SK-N-SH (cell line): ENCODE measurements at regions not wholly inside any gene's neighbourhood (a gene's known extent, or its start where the extent isn't known, plus 50 kb on each side); places are given as distances from the start of the nearest gene placed in this dataset.

Experiments
- CTCF ChIA-PET: fragments of 300-600, 350-600 bp; formaldehyde crosslinking; extraction: SDS; loops from one replicate; lab custom pipeline; 2021; lab: Yijun Ruan, JAX
- POLR2A ChIA-PET: fragments of 350-600 bp; sonication (Branson Sonifier 250); formaldehyde crosslinking; extraction: SDS; loops from one replicate; lab custom pipeline; 2020; ENCODE audit warnings: antibody characterized with exemption, inconsistent platforms; lab: Yijun Ruan, JAX
- DNase-seq: peaks from one replicate; pipeline ENCODE4 v3.0.0; 2012
- H2AFZ ChIP-seq: fragments of 200-600 bp; sonication (generic); 2 replicates; pipeline ENCODE4 v1.8.1; 2016; ENCODE audit warnings: antibody characterized with exemption, mild to moderate bottlenecking, low read depth
- H3F3A ChIP-seq: fragments of 200-600 bp; sonication (generic); replicated peaks from 2 replicates; pipeline ENCODE3; 2016; ENCODE audit warnings: antibody characterized with exemption, mild to moderate bottlenecking; ENCODE audit not compliant: insufficient read depth
- H3K27ac ChIP-seq, 2 experiments: fragments of 200-500 bp in 1 of 2; fragments of 200-600 bp in 1 of 2; sonication (Bioruptor generic) in 1 of 2; sonication (generic), shearing (Covaris generic) in 1 of 2; 2 replicates each; pipeline versions ENCODE4 v1.5.1 to v1.6.1; 2014 to 2016; ENCODE audit warnings: low read depth in 2 of 2, inconsistent platforms in 1 of 2, low read length in 1 of 2, mild to moderate bottlenecking in 1 of 2, mixed read lengths in 1 of 2
- H3K27me3 ChIP-seq: fragments of 200-600 bp; sonication (generic), shearing (Covaris generic); 2 replicates; pipeline ENCODE4 v1.6.1; 2016; ENCODE audit warnings: mixed run types; ENCODE audit not compliant: insufficient read depth
- H3K36me3 ChIP-seq, 2 experiments: fragments of 200-500 bp in 1 of 2; fragments of 200-600 bp in 1 of 2; sonication (Bioruptor generic) in 1 of 2; sonication (generic) in 1 of 2; replicated peaks in 1 of 2; 2 replicates each; pipeline versions ENCODE3 to v1.5.1; 2014 to 2016; ENCODE audit warnings: low read length in 1 of 2, mild to moderate bottlenecking in 1 of 2; ENCODE audit not compliant: insufficient read depth in 2 of 2, control insufficient read depth in 1 of 2
- H3K4me1 ChIP-seq, 2 experiments: fragments of 200-500 bp in 1 of 2; fragments of 200-600 bp in 1 of 2; sonication (Bioruptor generic) in 1 of 2; sonication (generic), shearing (Covaris generic) in 1 of 2; 2 replicates each; pipeline versions ENCODE4 v1.5.1 to v1.6.1; 2014 to 2016; ENCODE audit warnings: low read depth in 1 of 2, low read length in 1 of 2, mixed run types in 1 of 2; ENCODE audit not compliant: insufficient read depth in 2 of 2, control insufficient read depth in 1 of 2
- H3K4me2 ChIP-seq: fragments of 200-600 bp; sonication (generic), shearing (Covaris generic); 2 replicates; pipeline ENCODE4 v1.6.1; 2017; ENCODE audit warnings: mixed run types
- H3K4me3 ChIP-seq, 2 experiments: fragments of 200-500 bp in 1 of 2; fragments of 200-600 bp in 1 of 2; sonication (Bioruptor generic) in 1 of 2; sonication (generic), shearing (Covaris generic) in 1 of 2; 2 replicates each; pipeline versions ENCODE4 v1.5.1 to v1.8.1; 2014 to 2016; ENCODE audit warnings: low read depth in 2 of 2, inconsistent platforms in 1 of 2, low read length in 1 of 2, mild to moderate bottlenecking in 1 of 2, mixed read lengths in 1 of 2, moderate library complexity in 1 of 2
- H3K79me2 ChIP-seq: fragments of 200-600 bp; sonication (generic); 2 replicates; pipeline ENCODE4 v1.8.1; 2017; ENCODE audit warnings: mild to moderate bottlenecking; ENCODE audit not compliant: insufficient read depth
- H3K9ac ChIP-seq: fragments of 200-600 bp; sonication (generic); 2 replicates; pipeline ENCODE4 v1.6.1; 2017; ENCODE audit warnings: mixed run types
- H3K9me2 ChIP-seq: fragments of 200-600 bp; sonication (generic); 2 replicates; pipeline ENCODE4 v1.6.1; 2017; ENCODE audit warnings: mixed run types
- H3K9me3 ChIP-seq: fragments of 200-600 bp; sonication (generic); 2 replicates; pipeline ENCODE4 v1.6.1; 2017; ENCODE audit warnings: mixed run types, mild to moderate bottlenecking, moderate library complexity
- H4K20me1 ChIP-seq: fragments of 200-600 bp; sonication (generic); 2 replicates; pipeline ENCODE4 v1.6.1; 2017; ENCODE audit warnings: mild to moderate bottlenecking, mixed run types; ENCODE audit not compliant: insufficient read depth
- CHD2 ChIP-seq: fragments of 150-350 bp; IDR thresholded peaks from 2 replicates; pipeline ENCODE4 v1.6.1; 2018; ENCODE audit warnings: low read length; ENCODE audit not compliant: partially characterized antibody
- CTCF ChIP-seq: fragments of 200-600 bp; sonication (generic); IDR thresholded peaks from 2 replicates; pipeline ENCODE4 v1.6.1; 2017; ENCODE audit warnings: antibody characterized with exemption, mild to moderate bottlenecking, moderate library complexity
- ELF1 ChIP-seq: IDR thresholded peaks from 2 replicates; pipeline ENCODE4 v1.4.0; 2012
- GATA2 ChIP-seq: sonication (generic); formaldehyde crosslinking; IDR thresholded peaks from 2 replicates; pipeline ENCODE4 v1.5.0; 2020; ENCODE audit warnings: mild to moderate bottlenecking, missing genetic modification reagents
- MAX ChIP-seq: IDR thresholded peaks from 2 replicates; pipeline ENCODE4 v1.4.0; 2012; ENCODE audit warnings: low read depth
- MEF2A ChIP-seq: IDR thresholded peaks from 2 replicates; pipeline ENCODE4 v1.4.0; 2012; ENCODE audit warnings: low read depth, borderline replicate concordance
- NFIC ChIP-seq: IDR thresholded peaks from 2 replicates; pipeline ENCODE4 v1.4.0; 2012; ENCODE audit warnings: borderline replicate concordance
- NRF1 ChIP-seq: IDR thresholded peaks from 2 replicates; pipeline ENCODE4 v1.6.1; 2012; ENCODE audit warnings: low read depth, mild to moderate bottlenecking, low read length
- PBX3 ChIP-seq: IDR thresholded peaks from 2 replicates; pipeline ENCODE4; 2012
- POLR2AphosphoS5 ChIP-seq: IDR thresholded peaks from 2 replicates; pipeline ENCODE4 v1.6.1; 2012; ENCODE audit warnings: low read depth, low read length
- RFX5 ChIP-seq: IDR thresholded peaks from 2 replicates; pipeline ENCODE4 v1.6.1; 2012; ENCODE audit warnings: mild to moderate bottlenecking, improper control_type of control experiment, low read length
- RXRA ChIP-seq: IDR thresholded peaks from 2 replicates; pipeline ENCODE4 v1.4.0; 2012; ENCODE audit warnings: low read depth, mild to moderate bottlenecking, borderline replicate concordance
- SMC3 ChIP-seq: IDR thresholded peaks from 2 replicates; pipeline ENCODE4 v1.6.1; 2012; ENCODE audit warnings: low read depth, low read length, improper control_type of control experiment
- TAF1 ChIP-seq: IDR thresholded peaks from 2 replicates; pipeline ENCODE4 v1.6.1; 2012; ENCODE audit warnings: low read depth, mild to moderate bottlenecking, low read length, moderate library complexity, borderline replicate concordance
- TCF12 ChIP-seq: IDR thresholded peaks from 2 replicates; pipeline ENCODE4 v1.4.0; 2012
- TEAD4 ChIP-seq: IDR thresholded peaks from 2 replicates; pipeline ENCODE4 v1.4.0; 2012; ENCODE audit warnings: mild to moderate bottlenecking, borderline replicate concordance; ENCODE audit not compliant: insufficient read depth
- USF2 ChIP-seq: fragments of 150-350 bp; IDR thresholded peaks from 2 replicates; pipeline ENCODE4 v1.6.1; 2017; ENCODE audit warnings: antibody characterized with exemption, low read length, low read depth, borderline replicate concordance
- WGBS: methylation state at CpG from one replicate; pipeline ENCODE4 v1.1.6; 2017; ENCODE audit warnings: low lambda C conversion rate; 5-methylcytosine and 5-hydroxymethylcytosine counted together

- TF ChIP-seq MEF2A, result no peak
- TF ChIP-seq NFIC, result no peak
- TF ChIP-seq MAX, result peak; percentile 58; the same call in 1 of the 2 replicates
- TF ChIP-seq TEAD4, result no peak
- no peak for TF ChIP-seq ELF1
- no peak for TF ChIP-seq GATA2 (CRISPR knock-in tag)
- TF ChIP-seq, all 33 proteins: peak for 6
These were observed 191.9 kb upstream of the TCF4 start (continued) for GRCh38 chr18:55779691-55780585.

- TF ChIP-seq NFIC (no peak), POLR2AphosphoS5 (no peak), TCF12 (no peak), CHD2 (peak; percentile 25)
- POLR2A ChIA-PET, result interaction anchor here (0.9 to 2.4 kb wide), 4 partner anchors 189 to 544 kb away, joined by 3 to 15 read pairs (median 8); no protein-coding TSS in a partner anchor
- 14% methylated on average over 17 of the region's 17 CpGs for WGBS
- Histone ChIP-seq H3K9me2 (no peaks in the 10 kb centered on the region), H3K27me3 (no peaks in the 10 kb centered on the region), H3K4me2 (peak overlapping the region; percentile 86), H2AFZ (peak overlapping the region; percentile 85), H3K79me2 (no peaks in the 10 kb centered on the region), H3K36me3 (no peaks in the 10 kb centered on the region), H3K27ac (peak overlapping the region; percentile 21 to 87; a peak in 3 of 4 replicates), H3K9me3 (no peaks in the 10 kb centered on the region), H3F3A (no peaks in the 10 kb centered on the region), H3K9ac (peak overlapping the region; percentile 39), H3K4me1 (peaks cover 0 to 10% of the 10 kb centered on the region in 2 experiments; a peak in 3 of 4 replicates), H3K4me3 (peak overlapping the region; percentile 73 to 77), H4K20me1 (no peaks in the 10 kb centered on the region)
- CTCF ChIA-PET, result interaction anchor here (0.6 to 2.8 kb wide), 19 partner anchors 12 to 797 kb away, joined by 3 to 27 read pairs (median 4); no protein-coding TSS in a partner anchor
- peak; percentile 64 for DNase-seq
These were observed 191.0 kb upstream of the TCF4 start for GRCh38 chr18:55778788-55779690.

- H3K9me2 ChIP-seq, result no peaks in the 10 kb centered on the region
- no peak overlapping the region for H3K27ac ChIP-seq
- no peaks in the 10 kb centered on the region for H3K79me2 ChIP-seq
- no peak overlapping the region for H3K9ac ChIP-seq
- H3K27me3 ChIP-seq, result no peaks in the 10 kb centered on the region
- H3K4me2 ChIP-seq, result no peak overlapping the region
- ChIA-PET CTCF (interaction anchor here (0.9 to 2.8 kb wide), 6 partner anchors 11 to 798 kb away, joined by 3 to 9 read pairs (median 4); no protein-coding TSS in a partner anchor), POLR2A (no interaction called here)
- no peaks in the 10 kb centered on the region for H3K36me3 ChIP-seq
- H2AFZ ChIP-seq, result 0 out of 2 replicates have a peak overlapping the region, but pooled peaks have one; percentile 7
- no peaks in the 10 kb centered on the region for H4K20me1 ChIP-seq
- H3F3A ChIP-seq, result no peaks in the 10 kb centered on the region
- 82% methylated on average over 5 of the region's 5 CpGs for WGBS
- no peak overlapping the region for H3K4me3 ChIP-seq
- no peaks in the 10 kb centered on the region for H3K9me3 ChIP-seq
- H3K4me1 ChIP-seq, result peaks cover 0 to 10% of the 10 kb centered on the region in 2 experiments; a peak in 3 of 4 replicates
- no peak for DNase-seq
- no peak for TF ChIP-seq NFIC
- TF ChIP-seq RXRA, result no peak
- TF ChIP-seq NRF1, result no peak
- TF ChIP-seq POLR2AphosphoS5, result no peak
- TF ChIP-seq USF2, result no peak
- TF ChIP-seq GATA2 (CRISPR knock-in tag), result no peak
- no peak for TF ChIP-seq PBX3
- no peak for TF ChIP-seq RFX5
- TF ChIP-seq CTCF, result no peak
- no peak for TF ChIP-seq TAF1
- no peak for TF ChIP-seq SMC3
These were observed 189.8 kb upstream of the TCF4 start for GRCh38 chr18:55777666-55778304.
